ENCODE measurements at regions not wholly inside any gene's neighbourhood (a gene's known extent, or its start where the extent isn't known, plus 50 kb on each side); places are given as distances from the start of the nearest gene placed in this dataset.

- H3K4me3 Mint-ChIP-seq = no peak overlapping the region
- H3K36me3 Mint-ChIP-seq (ENCODE audit: low read depth) = no peaks in the 10 kb centered on the region
- no peaks in the 10 kb centered on the region for H3K9me3 Mint-ChIP-seq
- DNase-seq = no peak
- peaks cover 14% of the 10 kb centered on the region for H3K4me1 Mint-ChIP-seq
- H3K27me3 Mint-ChIP-seq = no peaks in the 10 kb centered on the region
- H3K27ac Mint-ChIP-seq = no peak overlapping the region
- intact Hi-C loops (cut with micrococcal nuclease) = no loop called here
These were observed 139.7 kb downstream of the CDC5L start for GRCh38 chr6:44527181-44527580.

GRCh38 chr6:44527583-44528369, 140.3 kb downstream of the CDC5L start:
- DNase-seq = no peak
- no peak overlapping the region for H3K4me3 Mint-ChIP-seq
- no peak overlapping the region for H3K27ac Mint-ChIP-seq
- no peaks in the 10 kb centered on the region for H3K36me3 Mint-ChIP-seq (ENCODE audit: low read depth)
- no peaks in the 10 kb centered on the region for H3K27me3 Mint-ChIP-seq
- intact Hi-C loops (cut with micrococcal nuclease) = no loop called here
- H3K4me1 Mint-ChIP-seq = peaks cover 14% of the 10 kb centered on the region
- no peaks in the 10 kb centered on the region for H3K9me3 Mint-ChIP-seq

- H3K4me3 Mint-ChIP-seq = no peak overlapping the region
- intact Hi-C loops (cut with micrococcal nuclease) = no loop called here
These were observed 140.8 kb downstream of the CDC5L start for GRCh38 chr6:44528370-44528644.

GRCh38 chr6:44528716-44529115, 141.2 kb downstream of the CDC5L start:
- Mint-ChIP-seq H3K4me1 (peaks cover 14% of the 10 kb centered on the region), H3K9me3 (no peaks in the 10 kb centered on the region), H3K27ac (peak overlapping the region; percentile 4), H3K27me3 (no peaks in the 10 kb centered on the region), H3K36me3 (ENCODE audit: low read depth) (no peaks in the 10 kb centered on the region), H3K4me3 (no peak overlapping the region)
- DNase-seq = no peak
- intact Hi-C loops (cut with micrococcal nuclease) = no loop called here

More at GRCh38 chr6:44528370-44528644, 140.8 kb downstream of the CDC5L start:
- H3K4me1 Mint-ChIP-seq = peaks cover 14% of the 10 kb centered on the region
- no peak overlapping the region for H3K27ac Mint-ChIP-seq
- H3K36me3 Mint-ChIP-seq (ENCODE audit: low read depth) = no peaks in the 10 kb centered on the region
- no peaks in the 10 kb centered on the region for H3K9me3 Mint-ChIP-seq
- H3K27me3 Mint-ChIP-seq = no peaks in the 10 kb centered on the region
- no peak for DNase-seq

GRCh38 chr6:44529146-44529905, 141.8 kb downstream of the CDC5L start:
- H3K4me1 Mint-ChIP-seq = peaks cover 14% of the 10 kb centered on the region
- intact Hi-C loops (cut with micrococcal nuclease) = no loop called here
- DNase-seq = no peak
- no peak overlapping the region for H3K4me3 Mint-ChIP-seq
- no peaks in the 10 kb centered on the region for H3K36me3 Mint-ChIP-seq (ENCODE audit: low read depth)
- no peak overlapping the region for H3K27ac Mint-ChIP-seq
- H3K9me3 Mint-ChIP-seq = no peaks in the 10 kb centered on the region
- no peaks in the 10 kb centered on the region for H3K27me3 Mint-ChIP-seq

- no peaks in the 10 kb centered on the region for H3K27me3 Mint-ChIP-seq
- H3K9me3 Mint-ChIP-seq = no peaks in the 10 kb centered on the region
- no peaks in the 10 kb centered on the region for H3K36me3 Mint-ChIP-seq (ENCODE audit: low read depth)
- H3K27ac Mint-ChIP-seq = no peak overlapping the region
- H3K4me3 Mint-ChIP-seq = no peak overlapping the region
- intact Hi-C loops (cut with micrococcal nuclease) = no loop called here
- DNase-seq = no peak
- peaks cover 10% of the 10 kb centered on the region for H3K4me1 Mint-ChIP-seq
These were observed 142.9 kb downstream of the CDC5L start for GRCh38 chr6:44530209-44530909.

GRCh38 chr6:44530910-44531234, 143.4 kb downstream of the CDC5L start:
- Mint-ChIP-seq H3K27me3 (no peaks in the 10 kb centered on the region), H3K9me3 (no peaks in the 10 kb centered on the region), H3K4me3 (no peak overlapping the region), H3K36me3 (ENCODE audit: low read depth) (no peaks in the 10 kb centered on the region), H3K4me1 (peaks cover 10% of the 10 kb centered on the region), H3K27ac (no peak overlapping the region)
- intact Hi-C loops (cut with micrococcal nuclease) = no loop called here
- DNase-seq = no peak

- intact Hi-C loops (cut with micrococcal nuclease) = no loop called here
- Mint-ChIP-seq H3K4me1 (peaks cover 10% of the 10 kb centered on the region), H3K36me3 (ENCODE audit: low read depth) (no peaks in the 10 kb centered on the region), H3K27ac (no peak overlapping the region), H3K27me3 (no peaks in the 10 kb centered on the region), H3K9me3 (no peaks in the 10 kb centered on the region), H3K4me3 (no peak overlapping the region)
- no peak for DNase-seq
These were observed 144.0 kb downstream of the CDC5L start for GRCh38 chr6:44531442-44532015.

- intact Hi-C loops (cut with micrococcal nuclease) = no loop called here
- no peak for DNase-seq
- H3K4me3 Mint-ChIP-seq = no peak overlapping the region
- no peaks in the 10 kb centered on the region for H3K36me3 Mint-ChIP-seq (ENCODE audit: low read depth)
- H3K27ac Mint-ChIP-seq = no peak overlapping the region
- H3K4me1 Mint-ChIP-seq = peaks cover 3% of the 10 kb centered on the region
- no peaks in the 10 kb centered on the region for H3K9me3 Mint-ChIP-seq
- H3K27me3 Mint-ChIP-seq = no peaks in the 10 kb centered on the region
These were observed 145.9 kb downstream of the CDC5L start for GRCh38 chr6:44533421-44533820.

GRCh38 chr6:44534291-44534690, 146.8 kb downstream of the CDC5L start:
- DNase-seq = no peak
- Mint-ChIP-seq H3K4me3 (no peak overlapping the region), H3K27me3 (no peaks in the 10 kb centered on the region), H3K4me1 (no peaks in the 10 kb centered on the region), H3K36me3 (ENCODE audit: low read depth) (no peaks in the 10 kb centered on the region), H3K27ac (no peak overlapping the region), H3K9me3 (no peaks in the 10 kb centered on the region)
- intact Hi-C loops (cut with micrococcal nuclease) = no loop called here

GRCh38 chr6:44535446-44535845, 147.9 kb downstream of the CDC5L start:
- Mint-ChIP-seq H3K27me3 (no peaks in the 10 kb centered on the region), H3K9me3 (no peaks in the 10 kb centered on the region), H3K4me3 (no peak overlapping the region), H3K27ac (no peak overlapping the region), H3K36me3 (ENCODE audit: low read depth) (no peaks in the 10 kb centered on the region), H3K4me1 (no peaks in the 10 kb centered on the region)
- no peak for DNase-seq
- intact Hi-C loops (cut with micrococcal nuclease) = no loop called here

GRCh38 chr6:44535967-44536366, 148.5 kb downstream of the CDC5L start:
- Mint-ChIP-seq H3K9me3 (no peaks in the 10 kb centered on the region), H3K27ac (no peak overlapping the region), H3K4me1 (no peaks in the 10 kb centered on the region), H3K4me3 (no peak overlapping the region), H3K36me3 (ENCODE audit: low read depth) (no peaks in the 10 kb centered on the region), H3K27me3 (no peaks in the 10 kb centered on the region)
- no peak for DNase-seq
- intact Hi-C loops (cut with micrococcal nuclease) = no loop called here

- Mint-ChIP-seq H3K27ac (no peak overlapping the region), H3K4me3 (no peak overlapping the region), H3K4me1 (no peaks in the 10 kb centered on the region), H3K27me3 (no peaks in the 10 kb centered on the region), H3K36me3 (ENCODE audit: low read depth) (no peaks in the 10 kb centered on the region), H3K9me3 (no peaks in the 10 kb centered on the region)
- intact Hi-C loops (cut with micrococcal nuclease) = no loop called here
- no peak for DNase-seq
These were observed 150.0 kb downstream of the CDC5L start for GRCh38 chr6:44537306-44538049.
